H1 (cell line): ENCODE measurements at regions not wholly inside any gene's neighbourhood (a gene's known extent, or its start where the extent isn't known, plus 50 kb on each side); places are given as distances from the start of the nearest gene placed in this dataset.
A peak's percentile ranks its signal among the peaks of the same experiment; 100 is the strongest.

Source experiments
- CTCF ChIA-PET: fragments of 300-600 bp; sonication (Branson Sonifier 250); formaldehyde crosslinking; loops from one replicate; lab custom pipeline; 2021; ENCODE audit not compliant: partially characterized antibody; lab: Charles Lee
- POLR2A ChIA-PET: fragments of 300-600 bp; sonication (Branson Sonifier 250); formaldehyde crosslinking; loops from one replicate; lab custom pipeline; 2021; ENCODE audit warnings: inconsistent platforms; ENCODE audit not compliant: partially characterized antibody; lab: Charles Lee
- DNase-seq, 2 experiments: peaks; one replicate each; pipeline versions ENCODE4 v3.0.0 to v3.0.0-alpha.2; 2010 to 2022; ENCODE audit warnings: low spot score in 2 of 2, low read depth in 1 of 2, mixed read lengths in 1 of 2
- FAIRE-seq: peaks from 2 replicates; lab custom pipeline; 2011; peaks lifted over from hg19 to GRCh38; lab: Jason Lieb, UNC
- H2AFZ ChIP-seq: 2 replicates; pipeline ENCODE4 v1.8.1; 2012; ENCODE audit warnings: low read length, inconsistent platforms
- H2AK5ac ChIP-seq: 2 replicates; pipeline ENCODE4 v1.6.1; 2013; ENCODE audit warnings: low read depth, low read length
- H2BK120ac ChIP-seq: replicated peaks from 2 replicates; pipeline ENCODE3; 2013; ENCODE audit warnings: low read depth, low read length, inconsistent platforms
- H2BK12ac ChIP-seq: 2 replicates; pipeline ENCODE4 v1.6.1; 2013; ENCODE audit warnings: low read depth, low read length
- H2BK15ac ChIP-seq: 2 replicates; pipeline ENCODE4 v1.6.1; 2013; ENCODE audit warnings: low read length
- H2BK20ac ChIP-seq: 2 replicates; pipeline ENCODE4 v1.6.1; 2013; ENCODE audit warnings: low read length
- H2BK5ac ChIP-seq: 2 replicates; pipeline ENCODE4 v1.6.1; 2013; ENCODE audit warnings: low read depth, low read length
- H3K14ac ChIP-seq: 2 replicates; pipeline ENCODE4 v1.6.1; 2013; ENCODE audit warnings: inconsistent platforms; ENCODE audit not compliant: insufficient read length
- H3K18ac ChIP-seq: 2 replicates; pipeline ENCODE4 v1.6.1; 2013; ENCODE audit warnings: low read length; ENCODE audit errors: extremely low read depth
- H3K23ac ChIP-seq: 2 replicates; pipeline ENCODE4 v1.6.1; 2013; ENCODE audit warnings: inconsistent platforms; ENCODE audit not compliant: insufficient read length
- H3K23me2 ChIP-seq: 2 replicates; pipeline ENCODE4 v1.6.1; 2013; ENCODE audit warnings: low read depth, low read length
- H3K27ac ChIP-seq: 2 replicates; pipeline ENCODE4 v1.6.1; 2011; ENCODE audit warnings: low read depth, low read length, inconsistent platforms
- H3K27me3 ChIP-seq, 4 experiments: replicated peaks in 1 of 4; 1 replicate in 1 of 4; 2 replicates in 3 of 4; pipeline versions ENCODE4 v1.6.1 to v1.8.1; 2011 to 2013; ENCODE audit warnings: low read length in 3 of 4, mild to moderate bottlenecking in 3 of 4, inconsistent platforms in 2 of 4, mixed read lengths in 2 of 4, moderate library complexity in 1 of 4; ENCODE audit not compliant: control insufficient read depth in 3 of 4, insufficient read depth in 3 of 4; ENCODE audit errors: extremely low read depth in 1 of 4
- H3K36me3 ChIP-seq, 4 experiments: 2 replicates each; pipeline versions ENCODE4 v1.6.1 to v1.8.1; 2011 to 2013; ENCODE audit warnings: mild to moderate bottlenecking in 4 of 4, low read length in 3 of 4, moderate library complexity in 2 of 4, control low read depth in 1 of 4, inconsistent platforms in 1 of 4; ENCODE audit not compliant: insufficient read depth in 4 of 4, control insufficient read depth in 2 of 4
- H3K4ac ChIP-seq: replicated peaks from 2 replicates; pipeline ENCODE3; 2013; ENCODE audit warnings: low read length, low read depth, mixed read lengths, inconsistent platforms; ENCODE audit not compliant: insufficient read length
- H3K4me1 ChIP-seq, 4 experiments: replicated peaks in 1 of 4; 1 replicate in 1 of 4; 2 replicates in 3 of 4; pipeline versions ENCODE4 v1.6.1 to v1.8.1; 2011 to 2013; ENCODE audit warnings: low read length in 3 of 4, inconsistent platforms in 2 of 4, mixed read lengths in 1 of 4; ENCODE audit not compliant: insufficient read depth in 4 of 4, control insufficient read depth in 3 of 4
- H3K4me2 ChIP-seq, 2 experiments: 2 replicates each; pipeline versions ENCODE4 v1.6.1 to v1.8.1; 2011 to 2013; ENCODE audit warnings: low read depth in 2 of 2, low read length in 2 of 2, control low read depth in 1 of 2, inconsistent platforms in 1 of 2, mild to moderate bottlenecking in 1 of 2; ENCODE audit not compliant: insufficient read depth in 1 of 2
- H3K4me3 ChIP-seq, 4 experiments: fragments of 200-600, 300-600 bp in 1 of 4; sonication (generic), shearing (Covaris generic), sonication (Bioruptor Twin) in 1 of 4; 2 replicates each; pipeline versions ENCODE4 v1.5.1 to v1.8.1; 2011 to 2016; ENCODE audit warnings: low read length in 4 of 4, low read depth in 3 of 4, control low read depth in 2 of 4, inconsistent platforms in 2 of 4, mild to moderate bottlenecking in 2 of 4, mixed read lengths in 1 of 4, moderate library complexity in 1 of 4; ENCODE audit not compliant: insufficient read depth in 2 of 4; ENCODE audit errors: extremely low read depth in 1 of 4
- H3K56ac ChIP-seq: replicated peaks from 2 replicates; pipeline ENCODE3; 2013; ENCODE audit warnings: low read depth, mild to moderate bottlenecking, mixed read lengths, low read length, inconsistent platforms; ENCODE audit not compliant: insufficient read length
- H3K79me1 ChIP-seq: 2 replicates; pipeline ENCODE4 v1.6.1; 2013; ENCODE audit warnings: low read depth, low read length, control low read depth
- H3K79me2 ChIP-seq, 2 experiments: 2 replicates each; pipeline versions ENCODE4 v1.6.1 to v1.8.1; 2012 to 2013; ENCODE audit warnings: low read length in 2 of 2, mild to moderate bottlenecking in 2 of 2, inconsistent platforms in 1 of 2; ENCODE audit not compliant: insufficient read depth in 2 of 2, control insufficient read depth in 1 of 2
- H3K9ac ChIP-seq, 4 experiments: replicated peaks in 1 of 4; 1 replicate in 1 of 4; 2 replicates in 3 of 4; pipeline versions ENCODE4 v1.6.1 to v1.8.1; 2011 to 2013; ENCODE audit warnings: low read depth in 3 of 4, low read length in 3 of 4, control low read depth in 2 of 4, mild to moderate bottlenecking in 2 of 4, moderate library complexity in 2 of 4, inconsistent platforms in 1 of 4; ENCODE audit errors: extremely low read depth in 1 of 4
- H3K9me3 ChIP-seq, 2 experiments: 2 replicates each; pipeline versions ENCODE4 v1.6.1 to v1.8.1; 2012 to 2013; ENCODE audit warnings: mild to moderate bottlenecking in 2 of 2, moderate library complexity in 2 of 2, control low read depth in 1 of 2, inconsistent platforms in 1 of 2, low read depth in 1 of 2, low read length in 1 of 2, mixed read lengths in 1 of 2; ENCODE audit not compliant: insufficient read depth in 2 of 2
- H4K20me1 ChIP-seq, 2 experiments: replicated peaks in 1 of 2; 2 replicates each; pipeline versions ENCODE3 to v1.8.1; 2011 to 2013; ENCODE audit warnings: inconsistent platforms in 2 of 2, low read length in 2 of 2, mild to moderate bottlenecking in 1 of 2; ENCODE audit not compliant: insufficient read depth in 2 of 2, control insufficient read depth in 1 of 2
- H4K5ac ChIP-seq: 2 replicates; pipeline ENCODE4 v1.6.1; 2013; ENCODE audit warnings: low read length, low read depth, mixed read lengths, inconsistent platforms; ENCODE audit not compliant: insufficient read length
- H4K8ac ChIP-seq: 2 replicates; pipeline ENCODE4 v1.8.0; 2013; ENCODE audit warnings: mild to moderate bottlenecking, moderate library complexity, low read length, inconsistent platforms; ENCODE audit not compliant: insufficient read depth; ENCODE audit errors: extremely low read depth
- H4K91ac ChIP-seq: replicated peaks from 2 replicates; pipeline ENCODE3; 2013; ENCODE audit warnings: low read length, mixed read lengths, inconsistent platforms; ENCODE audit not compliant: insufficient read length
- BCL11A ChIP-seq, 2 experiments: IDR thresholded peaks; one replicate each; pipeline ENCODE4 v1.6.1; 2011; ENCODE audit warnings: low read depth in 2 of 2, low read length in 2 of 2, mild to moderate bottlenecking in 2 of 2
- RAD21 ChIP-seq, 2 experiments: IDR thresholded peaks in 1 of 2; conservative IDR thresholded peaks in 1 of 2; 2 replicates each; pipeline ENCODE4 v1.6.1; 2011; ENCODE audit warnings: low read depth in 2 of 2, low read length in 2 of 2, improper control_type of control experiment in 1 of 2, inconsistent platforms in 1 of 2, mild to moderate bottlenecking in 1 of 2, moderate library complexity in 1 of 2
- YY1 ChIP-seq: IDR thresholded peaks from 2 replicates; pipeline ENCODE4 v1.6.1; 2011; ENCODE audit warnings: low read depth, mild to moderate bottlenecking, low read length
- WGBS, 2 experiments: shearing (Covaris generic) in 1 of 2; methylation state at CpG; one replicate each; pipeline versions ENCODE4 v1.1.6 to v1.1.7; 2013 to 2015; ENCODE audit warnings: low lambda C conversion rate in 2 of 2, mixed read lengths in 2 of 2, inconsistent platforms in 1 of 2, low coverage in 1 of 2, missing lambda C conversion rate in 1 of 2; ENCODE audit not compliant: insufficient replicate concordance in 2 of 2, insufficient coverage in 1 of 2, insufficient read length in 1 of 2; ENCODE audit errors: extremely low coverage in 1 of 2, missing lambda C conversion rate in 1 of 2; 5-methylcytosine and 5-hydroxymethylcytosine counted together
- TF ChIP-seq, protein P1 (sequence below), 3 experiments: IDR thresholded peaks; 1 replicate in 2 of 3; 2 replicates in 1 of 3; pipeline versions ENCODE4 v1.5.1 to v1.6.1; 2011; ENCODE audit warnings: low read length in 3 of 3, mild to moderate bottlenecking in 3 of 3, inconsistent platforms in 2 of 3, low read depth in 1 of 3, moderate library complexity in 1 of 3; ENCODE audit not compliant: insufficient read depth in 1 of 3; ENCODE audit errors: control extremely low read depth in 1 of 3
- TF ChIP-seq, protein P2 (sequence below): IDR thresholded peaks from 2 replicates; pipeline ENCODE4 v1.6.1; 2011; ENCODE audit warnings: low read length, improper control_type of control experiment

DNA sequence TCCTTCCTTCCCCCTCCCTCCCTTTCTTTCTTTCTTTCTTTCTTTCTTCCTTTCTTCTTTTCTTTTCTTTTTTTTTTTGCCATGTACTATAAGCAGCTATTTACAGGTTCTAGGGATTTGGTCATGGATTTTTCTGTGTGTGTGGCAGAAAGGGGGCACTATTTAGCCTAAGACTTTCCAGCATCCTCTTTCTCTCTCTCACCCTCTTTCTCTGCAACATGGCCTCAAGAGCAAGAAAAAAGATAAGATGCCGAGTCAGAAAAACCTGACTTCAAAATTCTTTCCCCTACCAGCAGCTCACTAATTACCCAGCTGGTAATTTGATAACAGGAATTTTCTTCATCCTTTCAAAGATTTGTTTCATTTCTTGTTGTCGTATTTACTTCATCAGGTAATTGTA, 458.3 kb upstream of the ADAMTS5 start:
- Histone ChIP-seq H2BK12ac (no peak overlapping the region), H3K27me3 (no peaks in the 10 kb centered on the region), H4K5ac (no peak overlapping the region), H3K23me2 (no peaks in the 10 kb centered on the region), H3K9me3 (no peaks in the 10 kb centered on the region), H4K91ac (no peak overlapping the region), H4K8ac (no peak overlapping the region), H2AK5ac (no peak overlapping the region), H2BK15ac (no peak overlapping the region), H3K27ac (no peak overlapping the region), H3K9ac (no peak overlapping the region), H3K14ac (no peak overlapping the region), H3K36me3 (no peaks in the 10 kb centered on the region), H3K4me3 (no peak overlapping the region), H3K18ac (no peak overlapping the region), H2AFZ (no peak overlapping the region), H3K4me2 (no peak overlapping the region), H2BK5ac (no peak overlapping the region), H2BK120ac (no peak overlapping the region), H2BK20ac (no peak overlapping the region), H3K79me2 (no peaks in the 10 kb centered on the region), H3K23ac (no peak overlapping the region), H3K56ac (no peak overlapping the region), H3K79me1 (no peaks in the 10 kb centered on the region), H3K4me1 (peaks cover 0 to 10% (median 7%) of the 10 kb centered on the region in 4 experiments; a peak in 4 of 7 replicates), H4K20me1 (no peaks in the 10 kb centered on the region), H3K4ac (no peak overlapping the region)
- TF ChIP-seq, protein P1, sequence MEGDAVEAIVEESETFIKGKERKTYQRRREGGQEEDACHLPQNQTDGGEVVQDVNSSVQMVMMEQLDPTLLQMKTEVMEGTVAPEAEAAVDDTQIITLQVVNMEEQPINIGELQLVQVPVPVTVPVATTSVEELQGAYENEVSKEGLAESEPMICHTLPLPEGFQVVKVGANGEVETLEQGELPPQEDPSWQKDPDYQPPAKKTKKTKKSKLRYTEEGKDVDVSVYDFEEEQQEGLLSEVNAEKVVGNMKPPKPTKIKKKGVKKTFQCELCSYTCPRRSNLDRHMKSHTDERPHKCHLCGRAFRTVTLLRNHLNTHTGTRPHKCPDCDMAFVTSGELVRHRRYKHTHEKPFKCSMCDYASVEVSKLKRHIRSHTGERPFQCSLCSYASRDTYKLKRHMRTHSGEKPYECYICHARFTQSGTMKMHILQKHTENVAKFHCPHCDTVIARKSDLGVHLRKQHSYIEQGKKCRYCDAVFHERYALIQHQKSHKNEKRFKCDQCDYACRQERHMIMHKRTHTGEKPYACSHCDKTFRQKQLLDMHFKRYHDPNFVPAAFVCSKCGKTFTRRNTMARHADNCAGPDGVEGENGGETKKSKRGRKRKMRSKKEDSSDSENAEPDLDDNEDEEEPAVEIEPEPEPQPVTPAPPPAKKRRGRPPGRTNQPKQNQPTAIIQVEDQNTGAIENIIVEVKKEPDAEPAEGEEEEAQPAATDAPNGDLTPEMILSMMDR (IDR thresholded peaks at IDR 0.05; ENCODE audit: control extremely low read depth in 1 of 3, insufficient read depth in 1 of 3, low read depth in 1 of 3, low read length in 3 of 3), result peak in 2 of 3 experiments; percentile 33 to 37; a peak in 3 of 4 replicates
- TF ChIP-seq BCL11A (IDR thresholded peaks at IDR 0.05; ENCODE audit: low read depth in 2 of 2, low read length in 2 of 2), result no peak
- TF ChIP-seq, protein P2, sequence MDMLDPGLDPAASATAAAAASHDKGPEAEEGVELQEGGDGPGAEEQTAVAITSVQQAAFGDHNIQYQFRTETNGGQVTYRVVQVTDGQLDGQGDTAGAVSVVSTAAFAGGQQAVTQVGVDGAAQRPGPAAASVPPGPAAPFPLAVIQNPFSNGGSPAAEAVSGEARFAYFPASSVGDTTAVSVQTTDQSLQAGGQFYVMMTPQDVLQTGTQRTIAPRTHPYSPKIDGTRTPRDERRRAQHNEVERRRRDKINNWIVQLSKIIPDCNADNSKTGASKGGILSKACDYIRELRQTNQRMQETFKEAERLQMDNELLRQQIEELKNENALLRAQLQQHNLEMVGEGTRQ, result no peak
- 0 out of 2 replicates have a peak, but pooled peaks have one; percentile 29 for TF ChIP-seq YY1
- peak; percentile 37 to 49; a peak in 3 of 4 replicates for TF ChIP-seq RAD21 (IDR thresholded peaks at IDR 0.05 in 1 of 2, conservative IDR thresholded peaks at IDR 0.05 in 1 of 2; ENCODE audit: low read depth in 2 of 2, low read length in 2 of 2)
- POLR2A ChIA-PET, result no interaction called here
- no peak for DNase-seq
- no peak for FAIRE-seq
- WGBS, 2 experiments, result 100% methylated on average over 2 of the region's 2 CpGs; no CpG with 5 or more reads in 1 of the 2 experiments
- CTCF ChIA-PET, result interaction anchor here (0.6 to 2.1 kb wide), 16 partner anchors 8 to 574 kb away, joined by 3 to 8 read pairs (median 3); no protein-coding TSS in a partner anchor
